ENCODE measurements at regions not wholly inside any gene's neighbourhood (a gene's known extent, or its start where the extent isn't known, plus 50 kb on each side); places are given as distances from the start of the nearest gene placed in this dataset.

DNA sequence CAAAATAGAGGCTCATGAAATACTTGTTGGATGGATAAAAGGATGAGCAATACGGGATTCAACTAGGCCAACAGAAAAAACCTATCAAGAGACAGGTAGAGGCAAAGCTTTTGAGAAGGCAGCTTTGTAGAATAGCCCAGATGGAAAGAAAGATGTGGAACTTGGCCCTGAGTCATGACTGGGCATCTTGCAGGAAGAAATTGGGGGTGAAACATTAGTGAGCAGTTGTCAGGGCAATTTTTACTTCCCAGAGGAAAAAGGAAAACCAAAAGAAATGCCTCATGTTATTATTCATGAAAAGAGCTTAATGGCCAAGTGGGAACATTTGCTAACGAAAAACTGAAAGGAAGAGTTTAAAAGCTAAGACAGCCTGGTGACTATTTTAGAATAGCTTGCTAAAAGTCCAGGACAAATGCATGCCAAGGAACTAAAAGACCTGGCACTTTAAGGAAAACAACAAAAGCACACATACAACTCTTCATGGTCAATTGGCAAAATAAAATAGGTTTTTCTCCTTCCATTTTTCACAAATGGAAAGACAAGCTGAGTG, 180.1 kb downstream of the HS3ST3A1 start:
- H3K9me3 ChIP-seq = no peaks in the 10 kb centered on the region
- H3K36me3 ChIP-seq = no peaks in the 10 kb centered on the region
- H3K27me3 ChIP-seq (replicated peaks in 1 of 7) = no peaks in the 10 kb centered on the region
- H3K4me1 ChIP-seq = peaks cover 0 to 8% (median 2%) of the 10 kb centered on the region in 6 donors
- H3K27ac ChIP-seq = no peak overlapping the region
- WGBS, 5 donors = 63 to 78% (median 71%) methylated on average over 2 of the region's 2 CpGs
- intact Hi-C loops (cut with DNase I; ENCODE audit: low total_unique reads) = no loop called here
- TF ChIP-seq POLR2AphosphoS5 (IDR thresholded peaks at IDR 0.05) (no peak), POLR2A (IDR thresholded peaks at IDR 0.05) (no peak)
- TF ChIP-seq, protein P1, sequence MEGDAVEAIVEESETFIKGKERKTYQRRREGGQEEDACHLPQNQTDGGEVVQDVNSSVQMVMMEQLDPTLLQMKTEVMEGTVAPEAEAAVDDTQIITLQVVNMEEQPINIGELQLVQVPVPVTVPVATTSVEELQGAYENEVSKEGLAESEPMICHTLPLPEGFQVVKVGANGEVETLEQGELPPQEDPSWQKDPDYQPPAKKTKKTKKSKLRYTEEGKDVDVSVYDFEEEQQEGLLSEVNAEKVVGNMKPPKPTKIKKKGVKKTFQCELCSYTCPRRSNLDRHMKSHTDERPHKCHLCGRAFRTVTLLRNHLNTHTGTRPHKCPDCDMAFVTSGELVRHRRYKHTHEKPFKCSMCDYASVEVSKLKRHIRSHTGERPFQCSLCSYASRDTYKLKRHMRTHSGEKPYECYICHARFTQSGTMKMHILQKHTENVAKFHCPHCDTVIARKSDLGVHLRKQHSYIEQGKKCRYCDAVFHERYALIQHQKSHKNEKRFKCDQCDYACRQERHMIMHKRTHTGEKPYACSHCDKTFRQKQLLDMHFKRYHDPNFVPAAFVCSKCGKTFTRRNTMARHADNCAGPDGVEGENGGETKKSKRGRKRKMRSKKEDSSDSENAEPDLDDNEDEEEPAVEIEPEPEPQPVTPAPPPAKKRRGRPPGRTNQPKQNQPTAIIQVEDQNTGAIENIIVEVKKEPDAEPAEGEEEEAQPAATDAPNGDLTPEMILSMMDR (IDR thresholded peaks at IDR 0.05 in 8 of 11, conservative IDR thresholded peaks at IDR 0.05 in 3 of 11) = no peak
- DNase-seq = no peak
- H3K4me3 ChIP-seq = no peak overlapping the region

DNA sequence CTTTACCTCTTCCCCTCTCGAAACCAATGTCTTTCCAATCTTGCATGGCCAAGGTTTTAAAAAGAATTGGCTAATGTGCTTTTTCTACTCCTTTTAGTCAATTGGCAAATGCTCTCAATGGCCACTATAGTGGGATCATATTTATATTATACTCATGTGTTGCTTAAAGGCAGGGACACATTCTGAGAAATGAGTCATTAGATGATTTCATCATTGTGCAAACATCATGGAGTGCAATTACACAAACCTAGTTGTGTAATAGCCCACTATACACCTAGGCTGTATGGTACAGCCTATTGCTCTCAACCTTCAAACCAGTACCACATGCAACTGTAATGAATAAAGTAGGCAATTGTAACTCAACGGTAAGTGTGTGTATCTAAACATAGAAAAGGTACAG, 180.9 kb downstream of the HS3ST3A1 start:
- WGBS, 5 donors = 37 to 88% (median 79%) methylated on average over 2 of the region's 2 CpGs
- peak overlapping the region in 2 of 8 donors; percentile 26 to 46 for H3K27ac ChIP-seq

DNA sequence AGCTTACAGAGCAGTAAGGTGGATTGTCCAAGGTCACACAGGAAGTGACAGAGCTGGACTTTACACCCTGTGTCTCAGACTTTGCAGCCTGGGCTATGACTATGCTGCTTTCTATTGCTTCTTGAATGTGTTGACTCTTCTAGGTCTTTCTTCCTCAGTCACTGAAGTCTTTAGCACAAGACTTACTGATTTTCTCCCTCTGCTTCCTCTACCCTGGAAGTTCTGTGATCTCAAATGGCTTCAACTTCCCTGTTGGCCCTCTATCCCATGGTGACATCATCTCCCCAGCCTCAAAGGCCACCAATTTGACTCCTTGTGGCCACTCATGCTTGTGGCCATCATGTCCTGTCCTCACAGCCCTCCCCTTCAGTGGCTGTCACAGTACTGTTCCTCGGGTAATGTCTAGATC, 181.3 kb downstream of the HS3ST3A1 start:
- Histone ChIP-seq H3K36me3 (no peaks in the 10 kb centered on the region), H3K9me3 (no peaks in the 10 kb centered on the region), H3K4me1 (peaks cover 0 to 17% (median 10%) of the 10 kb centered on the region in 6 donors), H3K27me3 (replicated peaks in 1 of 7) (no peaks in the 10 kb centered on the region), H3K4me3 (no peak overlapping the region), H3K27ac (peak overlapping the region in 2 of 8 donors; percentile 26 to 46)
- intact Hi-C loops (cut with DNase I; ENCODE audit: low total_unique reads) = no loop called here
- TF ChIP-seq POLR2AphosphoS5 (IDR thresholded peaks at IDR 0.05) = no peak
- TF ChIP-seq, protein P1 (IDR thresholded peaks at IDR 0.05 in 8 of 11, conservative IDR thresholded peaks at IDR 0.05 in 3 of 11) = no peak
- no peak for TF ChIP-seq POLR2A (IDR thresholded peaks at IDR 0.05)
- DNase-seq = no peak
- 83 to 94% (median 86%) methylated on average over 1 of the region's 1 CpG for WGBS, 5 donors

More for the DNA sequence above, 180.9 kb downstream of the HS3ST3A1 start:
- Histone ChIP-seq H3K36me3 (no peaks in the 10 kb centered on the region), H3K27me3 (replicated peaks in 1 of 7) (no peaks in the 10 kb centered on the region), H3K4me3 (no peak overlapping the region), H3K4me1 (peaks cover 0 to 15% (median 9%) of the 10 kb centered on the region in 6 donors), H3K9me3 (no peaks in the 10 kb centered on the region)
- no peak for DNase-seq
- TF ChIP-seq POLR2AphosphoS5 (IDR thresholded peaks at IDR 0.05) (no peak), POLR2A (IDR thresholded peaks at IDR 0.05) (no peak)
- TF ChIP-seq, protein P1 (IDR thresholded peaks at IDR 0.05 in 8 of 11, conservative IDR thresholded peaks at IDR 0.05 in 3 of 11) = no peak
- intact Hi-C loops (cut with DNase I; ENCODE audit: low total_unique reads) = no loop called here

DNA sequence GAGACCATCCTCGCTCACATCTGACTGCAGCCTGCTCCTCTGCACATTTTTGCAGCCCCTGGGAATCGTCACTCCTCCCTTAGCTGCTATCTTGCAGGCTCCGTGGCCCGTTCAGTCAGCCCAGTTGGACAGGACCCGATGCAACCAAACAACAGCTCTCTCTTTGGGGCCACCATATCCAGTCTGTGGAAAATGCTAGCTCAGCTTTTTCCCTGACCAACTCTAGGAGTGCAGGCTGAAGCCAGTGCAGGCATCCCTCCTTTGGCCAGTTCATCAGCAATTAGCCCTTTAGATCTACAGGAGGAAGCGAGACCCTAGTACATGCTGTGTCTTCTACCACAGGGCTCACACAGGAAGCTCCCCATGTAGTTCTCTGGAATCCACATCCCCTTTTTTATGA, 182.1 kb downstream of the HS3ST3A1 start:
- intact Hi-C loops (cut with DNase I; ENCODE audit: low total_unique reads) = no loop called here

More for the DNA sequence above, 182.1 kb downstream of the HS3ST3A1 start:
- TF ChIP-seq POLR2A (IDR thresholded peaks at IDR 0.05) (no peak), POLR2AphosphoS5 (IDR thresholded peaks at IDR 0.05) (no peak)
- TF ChIP-seq, protein P1 (IDR thresholded peaks at IDR 0.05 in 8 of 11, conservative IDR thresholded peaks at IDR 0.05 in 3 of 11) = no peak
- no peak for DNase-seq
- H3K27me3 ChIP-seq (replicated peaks in 1 of 7) = no peaks in the 10 kb centered on the region
- peaks cover 0 to 17% (median 10%) of the 10 kb centered on the region in 6 donors for H3K4me1 ChIP-seq
- no peaks in the 10 kb centered on the region for H3K9me3 ChIP-seq
- 87 to 93% (median 90%) methylated on average over 4 to 6 of the region's 6 CpGs for WGBS, 5 donors
- peak overlapping the region in 1 of 8 donors; percentile 46 for H3K27ac ChIP-seq
- H3K4me3 ChIP-seq = no peak overlapping the region
- H3K36me3 ChIP-seq = no peaks in the 10 kb centered on the region

Measured in spleen (tissue), 11 donors.